ENCODE measurements at regions not wholly inside any gene's neighbourhood (a gene's known extent, or its start where the extent isn't known, plus 50 kb on each side); places are given as distances from the start of the nearest gene placed in this dataset.

- no peaks in the 10 kb centered on the region for H3K27me3 ChIP-seq
- DNase-seq: no peak
- H3K4me3 ChIP-seq: no peak overlapping the region
- intact Hi-C loops (cut with DNase I; ENCODE audit: low total_unique reads): no loop called here
- no peak for TF ChIP-seq POLR2AphosphoS5 (IDR thresholded peaks at IDR 0.05)
- no peak for TF ChIP-seq CTCF (IDR thresholded peaks at IDR 0.05)
- no peak for TF ChIP-seq EP300 (IDR thresholded peaks at IDR 0.05)
- TF ChIP-seq POLR2A (IDR thresholded peaks at IDR 0.05): no peak
- no peaks in the 10 kb centered on the region for H3K9me3 ChIP-seq
- no peaks in the 10 kb centered on the region for H3K4me1 ChIP-seq
- H3K27ac ChIP-seq: no peak overlapping the region
- H3K36me3 ChIP-seq: no peaks in the 10 kb centered on the region
- WGBS, 5 donors: 79 to 91% (median 88%) methylated on average over 2 of the region's 2 CpGs
Measured at GRCh38 chr10:59055045-59055444, 121.4 kb upstream of the PHYHIPL start.

GRCh38 chr10:59057345-59057744 is 119.1 kb upstream of the PHYHIPL start:
- Histone ChIP-seq H3K4me3 (no peak overlapping the region), H3K27me3 (no peaks in the 10 kb centered on the region), H3K36me3 (no peaks in the 10 kb centered on the region), H3K9me3 (no peaks in the 10 kb centered on the region), H3K4me1 (no peaks in the 10 kb centered on the region), H3K27ac (no peak overlapping the region)
- TF ChIP-seq POLR2A (IDR thresholded peaks at IDR 0.05) (no peak), CTCF (IDR thresholded peaks at IDR 0.05) (no peak), POLR2AphosphoS5 (IDR thresholded peaks at IDR 0.05) (no peak), EP300 (IDR thresholded peaks at IDR 0.05) (no peak)
- intact Hi-C loops (cut with DNase I; ENCODE audit: low total_unique reads): no loop called here
- DNase-seq: no peak

GRCh38 chr10:59060852-59061251 is 115.6 kb upstream of the PHYHIPL start:
- intact Hi-C loops (cut with DNase I; ENCODE audit: low total_unique reads): no loop called here
- no peaks in the 10 kb centered on the region for H3K4me1 ChIP-seq

GRCh38 chr10:59063491-59063890 is 113.0 kb upstream of the PHYHIPL start:
- intact Hi-C loops (cut with DNase I; ENCODE audit: low total_unique reads): no loop called here
- Histone ChIP-seq H3K27ac (no peak overlapping the region), H3K36me3 (no peaks in the 10 kb centered on the region), H3K4me1 (no peaks in the 10 kb centered on the region), H3K4me3 (no peak overlapping the region), H3K9me3 (no peaks in the 10 kb centered on the region), H3K27me3 (no peaks in the 10 kb centered on the region)
- no peak for DNase-seq
- no peak for TF ChIP-seq CTCF (IDR thresholded peaks at IDR 0.05)
- no peak for TF ChIP-seq POLR2AphosphoS5 (IDR thresholded peaks at IDR 0.05)
- no peak for TF ChIP-seq POLR2A (IDR thresholded peaks at IDR 0.05)
- WGBS, 5 donors: 81 to 96% (median 91%) methylated on average over 1 of the region's 1 CpG

More at GRCh38 chr10:59060852-59061251, 115.6 kb upstream of the PHYHIPL start:
- WGBS, 5 donors: 86 to 100% (median 97%) methylated on average over 1 of the region's 1 CpG
- no peak for TF ChIP-seq EP300 (IDR thresholded peaks at IDR 0.05)
- TF ChIP-seq POLR2AphosphoS5 (IDR thresholded peaks at IDR 0.05): no peak
- no peak for TF ChIP-seq CTCF (IDR thresholded peaks at IDR 0.05)
- TF ChIP-seq POLR2A (IDR thresholded peaks at IDR 0.05): no peak
- Histone ChIP-seq H3K27ac (no peak overlapping the region), H3K9me3 (no peaks in the 10 kb centered on the region), H3K36me3 (no peaks in the 10 kb centered on the region), H3K27me3 (no peaks in the 10 kb centered on the region), H3K4me3 (no peak overlapping the region)
- no peak for DNase-seq
